ENCODE measurements at regions not wholly inside any gene's neighbourhood (a gene's known extent, or its start where the extent isn't known, plus 50 kb on each side); places are given as distances from the start of the nearest gene placed in this dataset.

DNA sequence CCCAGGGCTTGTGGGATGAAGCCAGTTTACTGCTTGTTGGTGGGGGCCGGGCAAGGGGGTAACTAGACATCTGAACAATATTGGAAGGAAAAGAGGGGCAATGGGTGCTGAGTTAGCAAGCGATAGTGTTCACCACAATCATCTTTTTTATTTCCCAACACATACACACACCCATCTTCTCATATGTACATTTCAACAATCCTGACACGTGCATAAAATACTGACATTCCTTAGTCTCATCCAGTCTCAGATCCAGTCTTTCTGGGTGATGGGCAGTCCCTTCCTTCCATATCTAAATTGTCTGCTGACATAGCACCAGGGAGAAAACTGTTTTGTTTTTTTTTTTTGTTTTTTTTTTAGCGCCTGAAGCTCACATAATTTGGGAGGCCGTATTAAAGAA lies 333.6 kb upstream of the TRPC7 start:
- TF ChIP-seq POLR2A (IDR thresholded peaks at IDR 0.05) = no peak
- TF ChIP-seq, protein P1, sequence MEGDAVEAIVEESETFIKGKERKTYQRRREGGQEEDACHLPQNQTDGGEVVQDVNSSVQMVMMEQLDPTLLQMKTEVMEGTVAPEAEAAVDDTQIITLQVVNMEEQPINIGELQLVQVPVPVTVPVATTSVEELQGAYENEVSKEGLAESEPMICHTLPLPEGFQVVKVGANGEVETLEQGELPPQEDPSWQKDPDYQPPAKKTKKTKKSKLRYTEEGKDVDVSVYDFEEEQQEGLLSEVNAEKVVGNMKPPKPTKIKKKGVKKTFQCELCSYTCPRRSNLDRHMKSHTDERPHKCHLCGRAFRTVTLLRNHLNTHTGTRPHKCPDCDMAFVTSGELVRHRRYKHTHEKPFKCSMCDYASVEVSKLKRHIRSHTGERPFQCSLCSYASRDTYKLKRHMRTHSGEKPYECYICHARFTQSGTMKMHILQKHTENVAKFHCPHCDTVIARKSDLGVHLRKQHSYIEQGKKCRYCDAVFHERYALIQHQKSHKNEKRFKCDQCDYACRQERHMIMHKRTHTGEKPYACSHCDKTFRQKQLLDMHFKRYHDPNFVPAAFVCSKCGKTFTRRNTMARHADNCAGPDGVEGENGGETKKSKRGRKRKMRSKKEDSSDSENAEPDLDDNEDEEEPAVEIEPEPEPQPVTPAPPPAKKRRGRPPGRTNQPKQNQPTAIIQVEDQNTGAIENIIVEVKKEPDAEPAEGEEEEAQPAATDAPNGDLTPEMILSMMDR (IDR thresholded peaks at IDR 0.05) = no peak

All from prostate gland (tissue), 2 donors.